OCI-LY7 (cell line): ENCODE measurements at regions not wholly inside any gene's neighbourhood (a gene's known extent, or its start where the extent isn't known, plus 50 kb on each side); places are given as distances from the start of the nearest gene placed in this dataset.
"Not testable (repeated sequence)": the region's sequence is repeated elsewhere in the genome, so short reads cannot be mapped to it uniquely, and the experiment has no call there.

Experiments used
- BruUV-seq: library from RNA; stranded (reverse); fragments of 400-500 nt; replicated peaks from 2 replicates; lab custom pipeline; 2021; lab: Mats Ljungman, UMichigan
- CTCF ChIA-PET: fragments of 300-600 bp; sonication (Branson Sonifier 250); formaldehyde crosslinking; loops from one replicate; lab custom pipeline; 2022; ENCODE audit warnings: antibody characterized with exemption; ENCODE audit not compliant: unreplicated experiment; lab: Charles Lee
- POLR2A ChIA-PET: fragments of 300-600 bp; sonication (Branson Sonifier 250); formaldehyde crosslinking; loops from one replicate; lab custom pipeline; 2022; ENCODE audit warnings: antibody characterized with exemption; lab: Charles Lee
- DNase-seq: peaks from one replicate; pipeline ENCODE4 v3.0.0-alpha.2; 2015; ENCODE audit warnings: low spot score
- H2AFZ ChIP-seq: fragments of 200-600 bp; sonication (generic), shearing (Covaris generic); 2 replicates; pipeline ENCODE4 v1.6.1; 2014; ENCODE audit warnings: mild to moderate bottlenecking, antibody characterized with exemption, low read length, moderate library complexity
- H3K27ac ChIP-seq: fragments of 200-600 bp; sonication (generic); 2 replicates; pipeline ENCODE4 v1.5.1; 2014; ENCODE audit warnings: mixed run types, low read depth, mild to moderate bottlenecking, moderate library complexity, low read length, inconsistent platforms; ENCODE audit not compliant: poor library complexity, severe bottlenecking
- H3K36me3 ChIP-seq: fragments of 200-600 bp; sonication (generic); 2 replicates; pipeline ENCODE4 v1.6.1; 2014; ENCODE audit warnings: mild to moderate bottlenecking, antibody characterized with exemption, low read length, moderate library complexity, mixed read lengths; ENCODE audit not compliant: insufficient read depth
- H3K4me1 ChIP-seq: fragments of 200-600 bp; sonication (generic); 2 replicates; pipeline ENCODE4 v1.5.1; 2014; ENCODE audit warnings: mild to moderate bottlenecking, low read length; ENCODE audit not compliant: insufficient read depth, poor library complexity, severe bottlenecking
- H3K4me2 ChIP-seq: fragments of 200-600 bp; sonication (generic); 2 replicates; pipeline ENCODE4 v1.6.1; 2014; ENCODE audit warnings: mild to moderate bottlenecking, low read length
- H3K4me3 ChIP-seq: fragments of 200-600 bp; sonication (generic); 2 replicates; pipeline ENCODE4 v1.5.1; 2014; ENCODE audit warnings: mild to moderate bottlenecking, low read depth, low read length; ENCODE audit not compliant: poor library complexity, severe bottlenecking
- H3K79me2 ChIP-seq: fragments of 200-600 bp; sonication (generic); 2 replicates; pipeline ENCODE4 v1.6.1; 2016; ENCODE audit warnings: low read depth, mild to moderate bottlenecking, low read length, moderate library complexity, mixed read lengths; ENCODE audit not compliant: insufficient read depth
- H3K9me2 ChIP-seq: fragments of 200-600 bp; sonication (generic); 2 replicates; pipeline ENCODE4 v1.6.1; 2016; ENCODE audit warnings: mild to moderate bottlenecking, low read length, mixed read lengths; ENCODE audit not compliant: insufficient read depth
- H3K9me3 ChIP-seq: fragments of 200-600 bp; sonication (generic); 2 replicates; pipeline ENCODE4 v1.6.1; 2014; ENCODE audit warnings: mild to moderate bottlenecking, mixed run types, low read length, mixed read lengths
- H4K20me1 ChIP-seq: fragments of 200-600 bp; sonication (generic); 2 replicates; pipeline ENCODE4 v1.6.1; 2014; ENCODE audit warnings: mild to moderate bottlenecking, antibody characterized with exemption, low read length, moderate library complexity, mixed read lengths; ENCODE audit not compliant: insufficient read depth
- CTCF ChIP-seq: fragments of 200-600 bp; sonication (generic); conservative IDR thresholded peaks from 2 replicates; pipeline ENCODE4 v1.5.1; 2014; ENCODE audit warnings: mild to moderate bottlenecking, antibody characterized with exemption, low read length, moderate library complexity, mixed read lengths
- EZH2phosphoT487 ChIP-seq: fragments of 200-600 bp; sonication (generic); IDR thresholded peaks from 2 replicates; pipeline ENCODE4 v1.6.1; 2018; ENCODE audit warnings: low read depth, borderline replicate concordance, mild to moderate bottlenecking, mixed run types, antibody characterized with exemption, low read length, moderate library complexity, mixed read lengths
- intact Hi-C: fragments of 100-400 bp; cut with micrococcal nuclease; formaldehyde crosslinking; loops from one replicate; pipeline ENCODE4 v1.10.0; 2022; ENCODE audit not compliant: unreplicated experiment

- Histone ChIP-seq H2AFZ (no peak overlapping the region), H3K36me3 (no peaks in the 10 kb centered on the region), H3K27ac (no peak overlapping the region), H3K4me2 (no peak overlapping the region), H3K4me3 (no peak overlapping the region), H3K4me1 (no peaks in the 10 kb centered on the region), H3K9me3 (no peaks in the 10 kb centered on the region), H3K9me2 (no peaks in the 10 kb centered on the region), H3K79me2 (no peaks in the 10 kb centered on the region), H4K20me1 (no peaks in the 10 kb centered on the region)
- BruUV-seq, result no TSS peak
- POLR2A ChIA-PET, result no interaction called here
- CTCF ChIA-PET, result no interaction called here
- no peak for DNase-seq
- no peak for TF ChIP-seq EZH2phosphoT487
- no peak for TF ChIP-seq CTCF
- intact Hi-C loops, result no loop called here
Measured at GRCh38 chrX:914206-914605, 283.6 kb downstream of the SHOX start.

GRCh38 chrX:912677-913076 lies 282.1 kb downstream of the SHOX start:
- Histone ChIP-seq H3K9me3 (no peaks in the 10 kb centered on the region), H4K20me1 (no peaks in the 10 kb centered on the region), H2AFZ (no peak overlapping the region), H3K4me2 (no peak overlapping the region), H3K4me1 (no peaks in the 10 kb centered on the region), H3K79me2 (no peaks in the 10 kb centered on the region), H3K9me2 (no peaks in the 10 kb centered on the region), H3K36me3 (no peaks in the 10 kb centered on the region), H3K27ac (no peak overlapping the region), H3K4me3 (no peak overlapping the region)
- no TSS peak for BruUV-seq
- intact Hi-C loops, result no loop called here
- ChIA-PET CTCF (no interaction called here), POLR2A (no interaction called here)
- no peak for TF ChIP-seq CTCF
- no peak for TF ChIP-seq EZH2phosphoT487
- DNase-seq, result no peak

GRCh38 chrX:909068-909467 lies 278.5 kb downstream of the SHOX start:
- POLR2A ChIA-PET, H3K4me2 ChIP-seq, H3K79me2 ChIP-seq, H2AFZ ChIP-seq, H3K4me3 ChIP-seq, H3K9me2 ChIP-seq, H3K27ac ChIP-seq, DNase-seq, H4K20me1 ChIP-seq, intact Hi-C loops, CTCF ChIA-PET, H3K36me3 ChIP-seq, BruUV-seq, H3K9me3 ChIP-seq, H3K4me1 ChIP-seq: not testable (repeated sequence)
